COR-L47 (cell line): ENCODE measurements at regions not wholly inside any gene's neighbourhood (a gene's known extent, or its start where the extent isn't known, plus 50 kb on each side); places are given as distances from the start of the nearest gene placed in this dataset.
"Not testable (repeated sequence)": the region's sequence is repeated elsewhere in the genome, so short reads cannot be mapped to it uniquely, and the experiment has no call there.

ENCODE experiments used
- DNase-seq: peaks from one replicate; lab custom pipeline; 2025; lab: John Stamatoyannopoulos, UW

DNA sequence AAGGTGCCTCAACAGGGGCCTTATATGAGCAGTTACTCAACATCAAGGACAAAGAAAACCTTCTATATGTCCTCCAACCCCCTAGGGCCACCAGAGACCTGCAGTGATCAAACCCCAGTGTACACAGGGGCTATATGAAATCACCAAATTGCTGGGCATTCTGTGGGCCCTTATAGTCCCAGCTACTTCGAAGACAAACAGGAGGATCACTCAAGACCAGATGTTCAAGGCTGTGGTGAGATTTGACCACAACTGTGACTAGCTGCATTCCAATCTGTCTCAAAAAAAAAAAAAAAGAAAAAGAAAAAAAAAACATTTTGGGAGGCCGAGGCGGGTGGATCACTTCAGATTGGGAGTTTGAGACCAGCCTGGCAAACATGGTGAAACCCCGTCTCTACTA, 51.0 kb upstream of the PRB2 start:
- no peak for DNase-seq

DNA sequence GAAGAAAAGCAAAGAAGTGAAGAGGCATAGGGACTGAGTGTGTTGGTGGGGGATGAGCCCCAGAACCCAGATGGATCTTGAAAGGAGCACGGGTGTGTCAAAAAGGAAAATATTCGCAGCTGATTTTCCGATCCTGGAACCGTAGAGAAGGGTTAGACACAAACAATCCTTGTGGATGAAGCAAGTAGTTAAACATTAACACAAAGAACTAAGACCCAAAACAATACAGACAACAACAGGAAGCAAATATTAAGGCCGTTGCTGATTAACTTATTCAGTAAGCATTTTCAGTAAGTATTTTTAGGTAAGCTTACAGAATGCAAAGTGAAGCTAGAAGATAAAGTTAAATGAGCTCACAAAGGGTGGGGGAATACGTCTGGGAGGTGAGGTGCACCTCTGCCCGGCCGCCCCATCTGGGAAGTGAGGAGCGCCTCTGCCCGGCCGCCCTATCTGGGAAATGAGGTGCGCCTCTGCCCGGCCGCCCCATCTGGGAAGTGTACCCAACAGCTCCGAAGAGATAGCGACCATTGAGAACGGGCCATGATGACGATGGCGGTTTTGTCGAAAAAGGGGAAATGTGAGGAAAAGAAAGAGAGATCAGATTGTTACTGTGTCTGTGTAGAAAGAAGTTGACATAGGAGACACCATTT, 62.8 kb upstream of the PRB2 start:
- DNase-seq, result no peak

DNA sequence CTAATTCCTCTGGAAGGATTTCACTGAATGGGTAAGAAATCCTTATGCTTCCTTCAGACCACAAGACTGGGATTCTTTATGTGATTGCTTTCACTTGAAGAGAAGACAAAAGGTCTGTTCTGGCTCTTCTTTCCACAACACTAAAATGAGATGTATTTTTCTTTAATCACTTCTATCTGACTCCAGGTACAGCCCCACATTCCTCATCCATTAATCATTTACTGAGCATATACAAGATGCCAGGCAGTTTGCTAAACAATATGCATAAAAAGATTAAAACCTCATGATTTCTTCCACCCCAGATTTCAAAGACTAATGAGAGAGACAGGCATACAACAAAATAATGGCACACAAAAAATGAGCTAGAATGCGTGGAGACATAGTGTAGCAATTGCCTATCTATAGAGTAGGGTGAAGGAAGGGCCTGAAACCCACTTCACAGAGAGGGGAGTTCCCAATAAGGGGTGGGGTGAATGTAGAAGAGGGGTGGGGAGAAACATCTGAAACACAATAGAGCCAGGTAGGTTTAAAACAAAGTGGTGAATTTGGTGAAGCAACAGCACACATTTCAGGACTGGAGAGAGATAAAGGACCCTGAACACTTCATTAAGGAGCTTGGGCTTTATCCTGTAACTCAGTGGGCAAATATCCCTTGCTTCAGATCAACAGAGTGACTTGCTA, 65.1 kb upstream of the PRB2 start:
- DNase-seq, result no peak

GRCh38 chr12:11461433-11461832, 66.1 kb upstream of the PRB2 start:
- DNase-seq, result no peak

DNA sequence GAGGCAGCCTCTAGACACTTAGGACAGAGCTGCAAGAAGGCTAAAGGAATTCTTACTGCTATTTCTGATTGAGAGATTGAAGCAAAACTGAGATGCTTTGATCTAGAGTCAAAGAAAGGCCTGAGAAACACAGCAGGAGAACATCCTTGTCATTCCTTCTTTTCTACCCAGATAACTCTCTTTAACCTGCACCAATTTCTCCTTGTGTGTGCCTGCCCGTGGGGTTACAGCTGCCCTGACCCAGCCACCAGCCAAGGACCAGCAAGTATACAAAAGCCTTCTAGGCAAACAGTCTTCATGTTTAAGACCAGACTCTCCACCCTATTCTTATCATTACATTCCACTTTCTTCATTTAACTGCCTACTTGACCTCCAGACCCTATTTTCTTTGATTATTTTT, 81.7 kb upstream of the PRB2 start:
- no peak for DNase-seq

DNA sequence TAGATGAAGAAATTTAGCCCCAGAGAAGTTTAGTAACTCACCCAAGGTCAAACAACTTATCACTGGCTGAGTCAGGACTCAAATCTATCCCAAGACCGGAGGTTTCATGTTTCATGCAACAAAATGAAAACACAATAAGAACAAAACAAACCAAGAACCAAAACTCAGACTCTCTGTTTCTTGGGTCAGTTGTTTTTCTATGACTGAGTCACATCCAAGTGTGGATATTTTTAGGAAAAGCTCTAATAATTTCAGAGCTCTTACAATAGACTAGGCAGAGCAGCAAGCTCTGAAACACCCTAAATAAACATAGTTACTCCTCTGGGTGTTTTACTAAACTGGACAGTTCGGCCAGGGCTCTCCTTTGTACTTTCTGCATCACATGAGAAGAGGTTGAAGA, 87.6 kb upstream of the PRB2 start:
- no peak for DNase-seq

DNA sequence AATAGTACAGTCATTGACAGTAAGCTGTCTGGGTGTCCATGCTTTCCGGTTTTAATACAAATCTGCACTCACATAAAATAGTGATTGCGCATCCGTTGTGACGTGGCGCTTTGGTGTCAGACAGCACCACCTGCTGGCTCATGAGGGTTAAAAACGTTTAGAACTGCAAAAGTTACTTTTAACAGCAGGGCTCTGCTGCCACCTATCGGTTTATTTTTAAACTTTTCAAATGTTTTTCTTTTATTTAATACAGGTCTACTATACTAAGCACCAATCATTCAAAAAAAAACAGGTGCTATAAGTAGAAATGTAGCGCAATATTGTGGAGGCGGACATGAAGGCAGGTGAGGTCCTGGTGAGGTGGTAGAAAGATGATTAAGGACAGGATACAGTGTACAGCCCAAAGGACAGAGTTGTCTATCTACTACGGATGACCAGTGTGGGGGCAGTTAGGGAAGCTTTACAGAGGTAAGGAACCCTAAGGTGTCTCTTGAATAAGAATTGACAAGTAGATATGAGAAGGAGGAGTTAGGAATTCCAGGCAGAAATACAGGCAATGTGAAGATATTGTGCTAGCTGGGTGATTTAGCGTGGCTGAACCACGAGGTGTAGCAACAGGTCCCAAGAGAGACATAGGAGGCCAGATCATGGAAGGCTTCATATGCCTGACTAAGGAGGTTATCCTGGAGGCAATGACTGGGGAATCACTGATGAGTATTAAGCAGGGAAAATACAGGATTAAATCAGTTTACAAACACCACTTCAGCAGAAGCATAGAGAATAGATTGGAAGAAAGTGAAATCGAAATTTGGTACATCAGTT, 91.5 kb upstream of the PRB2 start:
- DNase-seq, result peak; percentile 58

DNA sequence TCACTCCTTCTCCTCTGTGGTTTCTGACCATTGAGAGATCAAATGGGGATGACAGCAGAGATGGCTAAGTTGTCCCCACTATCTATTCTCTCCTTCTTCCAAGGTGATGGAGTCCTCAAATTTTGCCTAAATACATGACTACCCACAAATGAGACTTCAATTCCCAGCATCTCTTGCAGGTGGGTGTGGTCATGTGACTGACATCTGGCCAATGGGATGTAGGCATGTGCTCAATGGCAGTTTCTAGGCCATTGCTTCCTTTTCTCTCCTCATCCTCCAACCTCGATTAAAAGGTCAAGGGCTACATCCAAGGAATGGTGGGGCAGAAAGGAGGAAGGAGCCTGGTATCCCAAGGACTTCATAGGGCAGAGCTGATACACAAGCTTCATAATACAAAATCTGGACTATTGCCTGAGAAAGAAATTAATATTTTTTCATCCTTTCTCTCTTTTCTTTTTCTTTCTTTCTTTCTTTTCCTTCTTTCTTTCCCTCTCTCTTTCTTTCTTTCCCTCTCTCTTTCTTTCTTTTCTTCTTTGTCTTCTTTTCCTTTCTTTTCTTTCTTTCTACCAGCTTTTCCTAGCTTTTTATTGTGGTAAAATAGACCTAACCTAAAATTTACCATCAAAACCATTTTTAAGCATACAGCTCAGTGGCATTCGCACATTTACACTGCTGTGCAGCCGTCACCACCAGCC, 100.9 kb upstream of the PRB2 start:
- no peak for DNase-seq

GRCh38 chr12:11497438-11497837, 102.1 kb upstream of the PRB2 start:
- no peak for DNase-seq

DNA sequence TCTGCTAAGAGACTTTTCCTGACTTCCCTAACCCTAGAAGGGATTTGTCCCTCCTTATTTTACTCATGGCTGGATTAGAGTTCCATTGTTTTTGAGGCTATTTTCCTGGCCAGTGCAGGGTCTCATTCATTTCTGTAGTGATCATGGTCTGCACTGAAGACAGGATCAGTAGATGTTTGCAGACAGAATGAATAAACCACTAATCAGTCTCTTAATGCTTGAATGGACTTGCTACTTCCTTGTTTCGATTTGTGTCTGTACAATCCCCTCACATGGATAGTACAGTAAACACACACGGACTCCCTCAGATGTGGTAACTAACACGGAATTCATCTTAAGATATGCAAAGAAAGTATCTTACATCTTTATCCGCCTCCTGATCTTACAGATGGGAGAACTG, 102.6 kb upstream of the PRB2 start:
- no peak for DNase-seq

GRCh38 chr12:11498574-11498973, 103.2 kb upstream of the PRB2 start:
- DNase-seq, result not testable (repeated sequence)

- no peak for DNase-seq
These were observed 104.4 kb upstream of the PRB2 start for GRCh38 chr12:11499806-11500187.

DNA sequence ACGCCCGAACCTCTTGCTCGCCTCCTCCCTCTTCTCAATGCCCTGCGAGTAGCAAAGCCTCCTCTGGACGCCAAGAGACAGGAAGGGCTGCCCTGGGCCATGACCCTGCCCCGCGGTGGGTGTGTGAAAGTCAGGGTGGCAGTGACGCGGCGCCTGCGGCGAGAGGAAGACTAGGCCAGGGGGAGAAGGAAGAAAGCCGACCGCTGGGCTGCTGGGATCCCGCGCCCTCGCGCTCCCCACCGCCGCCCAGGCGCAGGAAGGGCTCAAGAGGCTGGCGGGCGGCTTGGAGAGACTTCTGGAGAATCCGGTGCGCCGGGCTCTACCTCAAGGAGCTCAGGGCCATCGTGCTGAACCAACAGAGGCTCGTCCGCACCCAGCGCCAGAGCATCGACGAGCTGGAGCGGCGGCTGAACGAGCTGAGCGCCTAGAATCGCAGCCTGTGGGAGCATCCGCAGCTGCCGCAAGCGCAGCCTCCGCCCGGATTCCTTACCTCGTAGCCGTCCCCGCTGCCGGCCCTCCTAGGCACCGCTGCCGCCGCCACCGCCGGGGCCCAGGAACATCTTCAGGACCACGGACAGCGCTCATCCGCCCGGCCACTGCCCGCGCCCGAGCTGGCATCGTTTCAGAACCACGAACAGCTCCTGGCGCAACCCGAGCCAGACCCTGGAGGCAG, 105.0 kb upstream of the PRB2 start:
- no peak for DNase-seq

DNA sequence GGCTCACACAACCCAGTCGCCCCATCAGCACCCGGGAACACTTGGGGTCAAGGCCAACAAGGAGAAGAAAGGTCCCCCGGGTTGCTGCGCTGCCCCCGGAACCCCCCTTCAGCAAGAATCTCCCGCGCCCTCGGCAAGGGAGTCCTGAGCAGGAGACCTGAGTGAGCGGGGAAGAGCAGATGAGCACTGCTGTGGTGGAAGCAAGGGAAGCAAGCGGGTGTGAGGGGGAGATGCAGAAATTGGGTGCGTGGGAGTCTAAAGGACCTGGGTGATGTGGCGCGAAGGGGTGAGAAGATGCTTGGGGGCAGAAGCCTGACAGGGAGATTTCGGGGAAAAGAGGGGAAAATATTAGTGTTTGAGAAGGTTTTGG, 105.5 kb upstream of the PRB2 start:
- DNase-seq, result no peak

DNA sequence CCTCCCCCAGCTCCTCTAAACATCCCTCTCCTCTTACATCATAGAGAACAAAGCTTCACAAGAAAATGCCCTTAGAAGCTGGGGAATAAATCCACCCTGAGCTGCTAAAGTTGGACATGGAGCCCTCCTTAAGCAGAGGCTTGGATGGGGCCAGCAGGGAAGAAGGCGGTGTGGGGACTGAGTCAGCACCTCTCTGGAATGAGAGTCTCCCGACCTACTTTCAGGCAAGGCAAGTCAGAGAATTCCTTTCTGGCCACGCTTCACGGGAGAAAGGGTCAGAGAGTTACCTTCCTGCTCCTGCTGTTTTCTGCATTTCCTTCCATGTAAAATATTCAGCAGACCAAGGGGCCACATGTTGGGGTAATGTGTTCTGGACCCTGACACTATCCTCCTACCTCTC, 113.3 kb upstream of the PRB2 start:
- DNase-seq, result no peak

GRCh38 chr12:11509326-11509725, 114.0 kb upstream of the PRB2 start:
- no peak for DNase-seq

DNA sequence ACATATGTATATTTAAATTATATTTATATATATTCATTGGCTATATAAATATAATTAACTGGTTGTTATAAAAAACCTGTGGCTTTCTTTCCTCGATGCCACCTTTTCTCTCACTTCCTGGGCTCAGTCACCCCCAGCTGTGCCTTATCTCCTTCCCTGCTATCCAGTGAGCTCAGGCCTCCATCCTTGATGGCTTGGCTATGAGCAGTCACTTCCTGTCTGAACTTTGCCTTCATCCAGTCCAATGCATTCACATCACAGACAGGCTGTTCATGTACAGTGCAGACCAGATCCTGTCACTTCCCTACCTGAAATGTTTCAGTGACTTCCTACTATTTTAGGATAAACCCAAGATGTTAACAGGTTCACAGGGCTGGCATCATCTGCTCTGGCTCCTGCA, 115.3 kb upstream of the PRB2 start:
- DNase-seq, result no peak

GRCh38 chr12:11513288-11513687, 117.9 kb upstream of the PRB2 start:
- no peak for DNase-seq

DNA sequence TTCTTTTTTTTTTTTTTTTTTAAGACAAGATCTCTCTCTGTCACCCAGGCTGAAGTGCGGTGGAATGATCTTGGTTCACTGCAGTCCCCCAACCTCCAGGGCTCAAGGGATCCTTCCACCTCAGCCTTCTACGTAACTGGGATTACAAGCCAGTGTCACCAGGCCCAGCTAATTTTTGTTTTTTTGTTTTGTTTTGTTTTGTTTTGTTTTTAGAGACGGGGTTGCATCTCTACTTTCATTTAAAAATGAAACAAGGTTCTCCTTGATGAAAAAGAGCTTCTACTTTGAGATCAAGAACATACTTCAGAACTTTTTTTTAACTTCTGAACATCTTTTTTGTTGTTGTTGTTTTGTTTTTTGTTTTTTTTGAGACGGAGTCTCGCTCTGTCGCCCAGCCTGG, 121.7 kb upstream of the PRB2 start:
- DNase-seq, result no peak

- DNase-seq, result no peak
These were observed 125.0 kb upstream of the ETV6 start for GRCh38 chr12:11524446-11524845.

- DNase-seq, result no peak
These were observed 115.4 kb upstream of the ETV6 start for GRCh38 chr12:11534064-11534463.

- no peak for DNase-seq
These were observed 114.3 kb upstream of the ETV6 start for GRCh38 chr12:11535127-11535526.
